GM21447 (cell line): ENCODE measurements at regions not wholly inside any gene's neighbourhood (a gene's known extent, or its start where the extent isn't known, plus 50 kb on each side); places are given as distances from the start of the nearest gene placed in this dataset.

ENCODE experiments used
- ATAC-seq: cut with Tn5 transposase; IDR thresholded peaks from one replicate; pipeline ENCODE4 v1.9.1; 2021; ENCODE audit not compliant: unreplicated experiment

DNA sequence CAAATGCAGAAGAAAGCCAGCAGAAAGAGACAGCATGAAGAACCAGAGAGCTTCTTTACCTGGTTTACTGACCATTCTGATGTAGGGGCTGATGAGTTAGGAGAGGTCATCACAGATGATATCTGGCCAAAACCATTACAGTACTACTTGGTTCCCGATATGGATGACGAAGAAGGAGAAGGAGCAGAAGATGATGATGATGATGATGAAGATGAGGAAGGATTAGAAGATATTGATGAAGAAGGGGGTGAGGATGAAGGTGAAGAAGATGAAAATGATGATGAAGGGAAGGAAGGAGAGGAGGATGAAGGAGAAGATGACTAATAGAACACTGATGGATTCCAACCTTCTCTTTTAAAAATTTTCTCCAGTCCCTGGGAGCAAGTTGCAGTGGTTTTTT lies 178.2 kb upstream of the CRY1 start:
- ATAC-seq: no peak

DNA sequence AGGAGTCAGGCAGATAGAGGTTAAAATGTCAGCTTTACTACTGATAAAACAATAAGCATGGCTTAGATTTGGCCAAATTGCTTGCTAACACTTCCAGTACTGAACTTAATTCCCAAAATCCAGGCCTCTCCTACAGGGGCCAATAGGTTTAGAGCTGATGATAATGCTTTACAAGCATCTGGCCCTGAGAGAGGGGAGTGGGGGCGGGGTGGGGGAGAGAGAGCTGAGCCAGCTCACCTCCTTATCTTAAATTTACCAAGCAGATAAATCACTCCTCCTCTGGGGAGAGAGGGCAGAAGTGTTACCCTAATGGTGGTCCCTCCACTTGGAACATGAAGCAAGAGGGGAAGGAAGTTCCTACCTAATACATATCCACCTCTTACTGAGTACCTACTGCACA lies 182.2 kb upstream of the CRY1 start:
- no peak for ATAC-seq

DNA sequence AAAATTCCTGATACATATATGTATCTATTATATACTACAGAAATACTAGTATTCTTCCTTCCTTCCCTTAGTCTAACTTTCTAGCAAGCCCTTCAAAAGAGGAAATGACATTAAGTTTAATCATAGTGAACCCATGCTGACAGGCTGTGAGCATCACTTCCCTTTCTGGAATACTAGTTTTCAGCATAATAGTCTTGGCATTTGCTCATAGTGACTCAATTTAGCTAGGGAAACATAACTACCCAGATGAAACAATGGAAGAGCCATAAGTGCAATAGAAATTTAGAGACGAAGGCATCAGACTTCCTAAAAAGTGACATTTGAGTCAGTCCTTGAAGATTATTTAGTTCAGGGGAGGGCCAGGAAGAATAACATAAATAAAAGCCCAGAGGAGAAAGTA lies 184.5 kb upstream of the CRY1 start:
- ATAC-seq: no peak

DNA sequence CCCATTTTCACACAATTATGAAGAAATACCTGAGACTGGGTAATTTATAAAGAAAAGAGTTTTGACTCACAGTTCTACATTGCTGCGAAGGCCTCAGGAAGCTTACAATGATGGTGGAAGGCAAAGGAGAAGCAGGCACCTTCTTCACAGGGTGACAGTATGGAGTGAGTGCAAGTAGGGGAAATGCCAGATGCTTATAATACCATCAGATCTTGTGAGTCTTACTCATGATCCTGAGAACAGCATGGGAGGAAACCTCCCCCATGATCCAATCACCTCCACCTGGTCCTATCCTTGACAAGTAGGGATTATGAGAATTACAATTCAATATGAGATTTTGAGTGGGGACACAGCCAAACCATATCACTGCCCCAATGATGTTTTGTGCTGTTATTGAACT lies 189.3 kb upstream of the CRY1 start:
- no peak for ATAC-seq

DNA sequence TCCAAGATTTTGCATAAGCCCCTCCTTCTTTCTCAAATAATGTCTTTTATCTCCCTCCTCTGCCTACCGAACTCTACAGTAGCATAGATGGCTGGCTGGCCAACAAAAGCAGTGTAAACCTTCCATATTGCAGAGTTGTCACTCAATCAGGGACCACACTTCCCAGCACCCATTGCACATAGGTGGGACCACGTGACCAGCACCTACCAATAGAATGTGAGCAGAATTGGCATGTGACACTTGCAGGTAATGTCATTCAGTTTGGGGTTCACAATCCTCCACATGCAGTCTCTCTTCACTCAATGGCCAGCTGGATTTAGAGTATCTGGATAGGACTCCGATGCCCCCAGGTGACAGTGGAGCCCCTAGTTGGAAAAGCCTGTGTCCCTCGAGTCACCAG lies 190.3 kb upstream of the CRY1 start:
- ATAC-seq: no peak

DNA sequence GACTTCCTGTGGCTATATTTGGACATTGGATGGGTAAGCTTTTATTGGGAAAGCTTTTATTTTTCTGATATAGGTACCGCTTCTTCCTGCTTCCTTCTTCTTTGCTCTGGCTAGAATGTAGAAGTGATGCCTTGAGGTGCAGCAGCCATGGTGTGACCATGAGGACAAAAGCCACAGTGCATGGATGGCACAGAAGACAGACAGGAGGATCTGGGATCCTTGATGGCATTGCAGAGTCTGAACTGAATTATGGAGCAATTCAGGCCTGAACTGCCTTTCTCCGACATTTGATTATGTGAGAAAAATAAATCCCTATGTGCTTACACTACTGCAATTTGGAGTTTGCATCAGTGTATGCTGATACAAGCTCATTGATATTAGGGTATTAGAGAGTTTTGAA lies 191.3 kb upstream of the CRY1 start:
- no peak for ATAC-seq

DNA sequence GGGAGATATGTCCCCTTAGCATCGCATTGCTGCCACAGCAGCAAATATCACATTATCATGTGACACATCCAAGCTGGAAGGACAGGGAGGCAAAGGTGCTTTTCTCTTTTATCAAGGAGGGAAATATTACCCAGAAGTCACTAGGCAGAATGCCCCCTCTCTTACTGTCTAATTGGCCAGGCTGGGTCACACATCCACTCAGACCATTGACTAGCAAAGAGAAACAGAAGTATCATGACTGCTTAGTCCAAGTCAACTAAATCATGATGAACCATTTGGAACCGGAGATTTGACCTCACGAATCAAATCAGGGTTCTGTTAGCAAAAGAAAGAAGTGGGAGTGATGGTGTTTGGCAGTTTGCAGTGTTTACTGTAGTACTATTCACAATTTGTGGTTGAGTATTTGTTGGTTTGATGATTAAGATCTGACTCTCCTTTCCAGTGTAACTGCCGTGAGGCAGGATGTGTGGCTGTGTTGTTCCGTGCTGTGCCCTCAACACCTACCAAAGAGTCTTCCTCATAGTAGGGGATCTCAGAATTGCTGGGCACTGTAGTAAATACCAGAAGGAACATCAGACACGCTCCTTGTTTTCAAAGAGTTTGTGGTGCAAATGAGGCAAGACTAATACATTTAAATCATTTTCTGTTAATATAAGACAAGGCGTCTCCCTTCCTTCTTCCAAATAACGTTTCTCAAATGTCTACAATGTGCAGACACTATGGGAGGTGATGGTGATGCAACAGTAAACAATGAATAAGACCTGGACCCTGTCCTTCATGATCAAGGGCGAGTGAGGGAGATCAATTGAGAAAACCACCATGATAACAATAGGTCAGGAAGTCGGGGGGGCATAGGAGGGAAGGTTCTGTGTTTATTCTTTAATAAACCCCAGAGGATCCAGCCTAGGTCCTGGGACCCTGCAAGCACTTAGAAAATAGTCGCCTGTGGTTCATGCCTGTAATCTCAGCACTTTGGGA lies 194.4 kb upstream of the CRY1 start:
- ATAC-seq: no peak

DNA sequence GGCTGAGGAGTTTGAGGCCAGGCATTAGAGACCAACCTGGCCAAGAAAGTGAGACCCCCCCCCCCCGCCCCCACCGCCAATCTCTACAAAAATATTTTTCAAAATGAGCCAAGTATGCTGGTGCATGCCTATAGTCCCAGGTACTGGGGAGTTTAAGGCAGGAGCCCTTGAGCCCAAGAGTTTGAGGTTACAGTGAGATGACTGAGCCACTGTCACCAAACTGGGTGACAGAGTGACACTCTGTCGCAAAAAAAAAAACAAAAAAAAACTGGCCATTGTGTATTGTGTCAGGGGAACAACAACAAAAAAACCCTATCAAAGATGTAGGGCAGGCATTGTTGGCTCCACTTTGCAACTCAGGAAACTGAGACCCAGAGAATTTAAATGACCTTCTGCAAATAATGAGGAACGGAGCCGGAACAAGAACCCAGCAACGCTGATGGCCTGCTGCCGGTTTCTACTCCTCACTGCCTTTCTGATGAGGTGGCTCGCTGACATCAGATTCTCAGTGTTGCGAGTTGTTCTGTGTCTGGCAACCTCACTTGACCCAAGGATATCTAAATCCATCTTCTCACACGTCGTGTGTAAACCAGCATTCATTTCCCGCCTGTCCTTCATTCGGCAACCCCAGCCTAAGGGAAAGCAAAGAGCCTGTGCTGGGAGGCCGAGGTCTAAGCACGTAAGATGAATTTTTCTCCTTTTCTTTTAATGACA lies 195.2 kb upstream of the CRY1 start:
- no peak for ATAC-seq

DNA sequence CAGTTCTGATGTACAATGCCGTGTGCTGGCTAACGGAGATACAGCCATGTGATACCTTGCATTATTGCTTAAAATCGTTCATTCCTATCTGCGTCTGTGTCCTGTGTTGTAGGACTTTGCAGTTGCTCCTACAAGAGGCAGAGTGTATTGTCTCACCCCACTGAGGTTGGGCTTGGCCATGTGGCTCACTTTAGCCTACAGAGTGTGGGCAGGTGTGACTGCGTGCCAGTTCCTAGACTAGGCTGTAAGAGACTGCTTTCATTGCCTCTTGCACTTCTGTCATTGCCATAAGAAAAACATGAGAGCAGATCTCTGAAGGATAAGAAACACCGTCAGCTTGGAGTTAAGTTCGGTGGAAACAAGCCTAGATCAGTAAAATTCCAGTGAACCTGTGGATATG lies 197.7 kb upstream of the CRY1 start:
- no peak for ATAC-seq

DNA sequence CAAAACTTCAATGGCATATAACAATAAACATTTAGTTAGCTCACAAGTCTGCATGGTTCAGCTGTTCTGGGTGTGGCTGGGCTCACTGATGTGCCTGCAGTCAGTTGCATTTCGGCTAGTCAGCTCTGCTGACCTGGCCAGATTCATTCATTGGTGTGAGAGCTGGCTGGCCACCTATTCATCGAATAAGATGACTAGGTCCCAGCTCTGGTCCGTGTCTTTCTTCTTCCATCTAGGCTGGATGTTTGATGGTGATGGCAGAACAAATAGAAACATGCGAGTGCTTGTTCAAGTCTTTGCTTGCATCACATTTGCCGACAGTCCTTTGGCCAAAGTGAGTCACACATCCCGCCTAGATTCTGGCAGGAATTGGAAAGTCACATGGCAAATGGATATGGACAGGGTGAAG lies 203.3 kb upstream of the CRY1 start:
- ATAC-seq: no peak

DNA sequence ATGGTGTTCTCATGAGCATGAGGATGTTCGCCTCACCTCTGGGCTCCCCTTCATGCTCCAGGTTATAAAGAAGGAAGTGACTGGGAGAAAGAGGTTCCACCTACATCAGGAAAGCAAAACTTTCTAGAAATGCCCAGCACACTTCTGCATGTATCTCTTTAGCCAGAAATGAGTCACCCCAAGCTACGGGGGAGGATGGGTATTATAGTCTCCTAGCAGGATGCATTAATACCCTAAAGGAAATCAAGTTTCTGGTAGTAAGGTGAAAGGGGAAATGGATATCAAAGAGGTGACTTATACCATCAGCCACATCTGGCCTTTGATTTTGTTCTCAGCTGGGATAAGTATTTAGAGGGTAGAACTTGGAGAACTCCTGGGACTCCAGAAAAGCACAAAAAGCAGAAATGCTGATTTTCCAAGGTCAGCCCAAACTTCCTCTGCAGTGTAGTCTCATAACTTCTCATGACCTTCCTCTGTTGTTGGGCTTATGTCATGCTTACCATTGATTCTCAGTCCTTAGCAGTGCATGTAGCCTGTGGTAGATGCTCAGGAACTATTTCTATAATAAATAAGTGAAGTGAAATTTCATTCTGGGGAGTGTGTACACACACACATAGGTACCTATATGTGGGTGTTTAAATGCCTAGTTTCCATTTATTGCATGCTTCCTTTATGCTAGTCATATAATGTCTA lies 209.4 kb upstream of the CRY1 start:
- ATAC-seq: no peak

DNA sequence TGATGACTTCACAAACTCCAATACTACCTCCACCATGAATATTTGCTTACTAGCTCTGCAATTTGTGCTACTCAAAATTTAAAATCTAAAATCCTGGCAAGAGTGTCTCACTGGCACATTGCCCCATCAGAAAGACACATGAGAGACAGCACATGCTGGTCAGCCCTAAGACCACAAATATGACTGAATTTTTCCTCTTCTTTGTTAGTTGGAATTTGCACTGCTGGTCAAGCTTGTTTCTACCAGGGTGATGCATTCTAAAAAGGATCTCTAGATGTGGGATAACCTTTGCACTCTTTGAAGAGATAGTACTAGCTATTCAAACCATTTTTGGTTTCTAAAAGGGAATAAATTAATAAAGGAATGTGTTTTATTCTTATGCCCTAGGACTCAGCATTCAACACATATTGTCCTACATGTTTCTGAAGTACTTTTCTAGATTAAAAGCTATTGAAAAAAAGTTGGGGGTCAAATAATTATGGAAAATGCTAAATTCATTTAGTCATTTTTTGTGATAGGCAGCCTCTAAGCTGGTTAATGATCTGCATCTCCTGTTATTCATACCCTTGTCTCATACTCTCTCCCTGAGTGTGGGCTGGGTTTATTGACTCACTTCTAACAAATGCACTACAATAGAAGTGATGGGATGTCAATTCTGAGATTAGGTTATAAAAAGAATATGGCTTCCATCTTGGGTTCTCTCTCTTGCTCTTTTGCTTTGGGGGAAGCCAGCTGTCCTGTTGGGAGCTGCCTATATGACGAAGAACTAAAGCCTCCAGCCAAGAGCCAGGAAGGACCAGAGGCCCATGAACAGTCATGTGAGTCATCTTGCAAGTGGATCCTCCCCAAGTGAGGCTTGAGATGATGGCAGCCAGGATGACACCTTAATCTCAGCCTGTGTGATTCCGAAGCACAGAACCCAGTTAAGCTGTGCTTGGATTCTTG lies 211.5 kb upstream of the CRY1 start:
- ATAC-seq: no peak

DNA sequence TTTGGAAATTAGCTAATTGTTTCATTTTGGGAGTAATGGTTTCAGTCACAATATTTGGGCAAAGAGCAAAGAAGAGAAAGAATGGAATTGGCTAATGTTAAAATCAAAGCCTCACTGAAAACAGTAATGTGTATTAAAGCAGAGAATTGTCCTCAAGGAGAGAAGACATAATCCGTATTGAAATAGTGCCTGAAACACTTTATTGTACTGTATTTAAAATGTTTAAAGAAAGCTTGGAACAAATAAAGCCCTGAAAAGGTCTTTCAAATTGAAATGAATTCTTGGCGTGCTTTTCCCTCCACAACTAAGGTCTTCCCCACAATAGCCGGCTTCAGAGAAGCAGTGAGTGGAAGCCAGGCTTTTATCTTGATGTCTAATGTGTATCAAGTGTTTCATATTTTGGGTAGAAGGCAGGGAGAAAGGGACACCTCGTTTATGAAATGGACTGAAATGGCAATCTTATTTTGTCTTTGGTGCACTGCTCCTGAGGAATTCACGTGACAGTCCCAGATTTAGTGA lies 212.9 kb upstream of the CRY1 start:
- ATAC-seq: no peak

DNA sequence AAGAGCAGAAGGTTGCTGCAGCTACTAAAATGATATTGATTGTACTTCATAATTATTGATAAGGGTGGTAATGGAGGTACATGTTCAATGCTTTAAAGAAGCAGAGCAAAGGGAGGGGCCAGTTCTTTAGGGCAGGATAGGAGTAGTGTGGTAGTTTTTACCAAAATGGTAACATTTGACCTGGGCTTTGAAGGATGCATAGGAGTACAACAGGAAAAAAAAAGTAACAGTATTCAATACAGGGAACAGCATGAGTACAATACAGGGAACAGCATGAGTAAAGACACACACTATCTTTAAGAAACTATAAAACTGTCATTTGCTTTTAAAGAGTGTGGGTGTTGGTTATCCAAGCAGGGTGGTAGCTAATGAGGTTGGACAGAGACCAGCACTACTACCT lies 215.0 kb upstream of the CRY1 start:
- ATAC-seq: no peak

DNA sequence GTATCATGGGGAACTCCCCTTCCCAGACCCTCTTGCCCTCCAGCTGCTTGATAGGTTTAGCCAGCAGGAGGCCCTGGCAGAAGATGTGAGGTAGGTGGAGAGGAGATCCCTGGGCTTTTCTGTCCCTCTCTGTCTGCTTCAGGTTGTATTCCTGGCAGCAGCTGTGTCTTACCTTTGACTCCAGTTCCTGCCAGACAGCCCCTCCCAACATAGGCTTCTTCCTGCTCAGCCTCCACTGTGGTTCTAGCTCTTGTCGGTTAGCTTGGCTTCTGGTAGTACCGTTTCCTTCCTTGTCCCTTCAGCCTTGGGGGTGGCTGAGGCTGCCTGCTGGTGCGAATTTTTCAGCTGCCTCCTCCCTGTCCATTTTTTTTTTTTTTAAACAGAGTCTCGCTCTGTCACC lies 215.7 kb upstream of the CRY1 start:
- ATAC-seq: no peak

DNA sequence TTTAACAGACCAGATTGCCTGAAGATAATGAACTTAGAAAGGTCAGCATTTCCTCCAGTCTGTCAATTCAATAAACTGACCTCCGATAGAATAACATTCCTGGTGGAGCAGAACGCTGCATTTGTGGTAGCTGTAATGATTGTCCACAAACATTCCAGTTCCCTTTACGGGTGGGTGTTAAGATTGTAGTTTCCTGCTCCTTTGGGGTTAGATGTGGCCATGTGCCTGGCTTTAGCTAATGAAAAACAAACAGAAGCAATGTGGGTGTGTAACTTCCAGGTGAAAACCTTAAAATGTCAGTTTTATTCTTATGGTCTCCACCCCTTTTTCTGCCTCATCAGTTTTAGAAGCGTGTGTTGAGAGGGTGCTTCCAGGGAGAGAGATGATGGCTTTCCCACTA lies 217.3 kb upstream of the CRY1 start:
- no peak for ATAC-seq

DNA sequence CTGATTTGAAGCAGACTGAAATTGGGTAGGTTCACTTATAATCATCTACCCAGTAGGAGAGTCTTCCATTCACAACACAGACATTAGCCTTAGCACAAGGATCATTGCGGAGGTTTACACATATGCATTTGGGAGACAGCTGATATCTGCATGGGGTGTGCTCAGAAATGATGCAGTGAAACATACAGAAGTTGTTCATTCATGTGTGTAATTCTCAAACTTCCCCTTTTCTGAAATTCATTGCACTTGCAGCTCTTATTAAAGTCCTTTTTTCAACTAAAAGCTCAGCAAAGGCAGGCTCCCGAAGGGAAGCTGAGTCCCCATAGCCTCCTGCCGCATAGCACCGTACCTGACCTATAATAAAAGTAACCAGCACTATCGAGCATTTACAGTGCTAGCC lies 218.3 kb upstream of the CRY1 start:
- no peak for ATAC-seq

DNA sequence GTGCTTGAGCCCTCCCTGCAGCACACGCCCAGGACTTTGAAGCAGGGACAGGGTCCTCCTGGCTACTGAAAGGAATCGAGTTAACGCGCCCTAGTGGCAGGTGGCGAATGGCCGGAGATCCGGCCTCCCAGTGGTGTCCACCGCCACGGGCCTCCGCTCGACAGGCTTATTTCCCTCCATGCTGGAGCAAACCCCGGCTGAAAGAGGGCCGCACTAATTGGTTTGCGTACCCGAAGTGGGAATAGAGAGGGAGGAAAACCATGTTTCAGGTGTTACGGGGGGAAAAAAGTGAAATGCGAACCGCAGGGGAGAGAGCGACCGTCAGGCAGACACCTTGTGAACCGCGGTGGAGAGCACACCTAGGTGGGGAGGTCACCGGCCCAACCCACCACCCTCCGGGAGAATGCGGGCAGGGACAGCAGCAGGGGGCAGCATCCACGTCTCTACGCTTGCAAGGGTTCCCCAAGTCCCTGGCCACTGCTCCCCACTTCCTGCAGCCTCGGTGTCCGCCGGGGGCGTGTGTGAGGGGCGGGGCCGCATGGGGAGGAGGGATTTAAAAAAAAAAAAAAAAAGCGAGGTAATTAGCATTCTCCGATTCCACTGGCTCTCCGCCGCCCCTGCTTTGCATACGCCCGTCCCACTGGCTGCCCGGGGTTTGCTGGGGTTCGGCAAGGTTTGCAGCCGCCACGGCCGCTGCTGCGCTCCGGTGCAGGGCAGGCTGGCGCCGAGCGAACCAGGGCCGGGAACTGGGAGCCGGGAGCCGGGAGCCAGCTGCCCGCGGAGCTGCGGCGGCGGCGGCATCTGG lies 224.6 kb upstream of the CRY1 start:
- ATAC-seq: peak; percentile 79

DNA sequence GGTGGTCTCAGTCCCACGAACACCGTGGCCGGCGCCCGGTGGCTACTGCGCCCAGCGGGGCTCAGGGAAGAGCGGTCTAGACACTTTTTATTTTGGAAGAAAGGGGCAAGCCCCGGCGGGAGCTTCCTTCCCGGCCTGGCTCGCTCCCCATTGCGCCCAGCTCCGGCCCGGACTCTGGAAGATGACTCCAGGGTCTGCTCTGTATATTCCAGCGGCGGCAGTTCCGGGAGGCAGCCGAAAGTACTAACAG lies 225.1 kb upstream of the CRY1 start:
- no peak for ATAC-seq
